GM21529 (cell line): ENCODE measurements at regions not wholly inside any gene's neighbourhood (a gene's known extent, or its start where the extent isn't known, plus 50 kb on each side); places are given as distances from the start of the nearest gene placed in this dataset.

ENCODE experiments used
- ATAC-seq: cut with Tn5 transposase; IDR thresholded peaks from one replicate; pipeline ENCODE4 v1.9.1; 2021; ENCODE audit not compliant: unreplicated experiment

- no peak for ATAC-seq
Measured at GRCh38 chr11:79579063-79579462, 138.2 kb upstream of the TENM4 start.

- no peak for ATAC-seq
Measured at GRCh38 chr11:79578116-79578515, 137.3 kb upstream of the TENM4 start.

GRCh38 chr11:79575701-79576100 is 134.9 kb upstream of the TENM4 start:
- no peak for ATAC-seq

- ATAC-seq: no peak
Measured at GRCh38 chr11:79570104-79570503, 129.3 kb upstream of the TENM4 start.

GRCh38 chr11:79564288-79564925 is 123.6 kb upstream of the TENM4 start:
- ATAC-seq: no peak

GRCh38 chr11:79561496-79561895 is 120.7 kb upstream of the TENM4 start:
- ATAC-seq: no peak

- ATAC-seq: no peak
Measured at GRCh38 chr11:79550809-79551208, 110.0 kb upstream of the TENM4 start.

GRCh38 chr11:79547256-79547655 is 106.4 kb upstream of the TENM4 start:
- no peak for ATAC-seq

GRCh38 chr11:79546351-79546750 is 105.5 kb upstream of the TENM4 start:
- ATAC-seq: no peak

GRCh38 chr11:79544361-79544760 is 103.5 kb upstream of the TENM4 start:
- no peak for ATAC-seq

GRCh38 chr11:79543101-79543500 is 102.3 kb upstream of the TENM4 start:
- no peak for ATAC-seq

- no peak for ATAC-seq
Measured at GRCh38 chr11:79541466-79541865, 100.6 kb upstream of the TENM4 start.

- no peak for ATAC-seq
Measured at GRCh38 chr11:79538775-79539174, 97.9 kb upstream of the TENM4 start.

- no peak for ATAC-seq
Measured at GRCh38 chr11:79536155-79536917, 95.5 kb upstream of the TENM4 start.

- ATAC-seq: no peak
Measured at GRCh38 chr11:79535606-79536005, 94.8 kb upstream of the TENM4 start.

- no peak for ATAC-seq
Measured at GRCh38 chr11:79525257-79525656, 84.4 kb upstream of the TENM4 start.

GRCh38 chr11:79522626-79523025 is 81.8 kb upstream of the TENM4 start:
- no peak for ATAC-seq

GRCh38 chr11:79520086-79520485 is 79.3 kb upstream of the TENM4 start:
- ATAC-seq: no peak

GRCh38 chr11:79515781-79516180 is 75.0 kb upstream of the TENM4 start:
- no peak for ATAC-seq

GRCh38 chr11:79514695-79515094 is 73.9 kb upstream of the TENM4 start:
- ATAC-seq: no peak

- no peak for ATAC-seq
Measured at GRCh38 chr11:79514290-79514689, 73.5 kb upstream of the TENM4 start.

GRCh38 chr11:79512706-79513469 is 72.1 kb upstream of the TENM4 start:
- no peak for ATAC-seq
